ENCODE measurements at regions not wholly inside any gene's neighbourhood (a gene's known extent, or its start where the extent isn't known, plus 50 kb on each side); places are given as distances from the start of the nearest gene placed in this dataset.
A peak's percentile ranks its signal among the peaks of the same experiment; 100 is the strongest.

- FAIRE-seq (no peak), DNase-seq (ENCODE audit: low spot score) (no peak)
These were observed 585.1 kb downstream of the IRX1 start for GRCh38 chr5:4180703-4181102.

- FAIRE-seq (no peak), DNase-seq (ENCODE audit: low spot score) (no peak)
These were observed 586.5 kb downstream of the IRX1 start for GRCh38 chr5:4182144-4182543.

- DNase-seq (ENCODE audit: low spot score) (no peak), FAIRE-seq (peak; percentile 67)
These were observed 589.5 kb downstream of the IRX1 start for GRCh38 chr5:4185127-4185526.

- FAIRE-seq (no peak), DNase-seq (ENCODE audit: low spot score) (no peak)
These were observed 593.1 kb downstream of the IRX1 start for GRCh38 chr5:4188704-4189103.

- DNase-seq (ENCODE audit: low spot score) (no peak), FAIRE-seq (no peak)
These were observed 593.7 kb downstream of the IRX1 start for GRCh38 chr5:4189317-4189716.

GRCh38 chr5:4191041-4191440 lies 595.4 kb downstream of the IRX1 start:
- FAIRE-seq (no peak), DNase-seq (ENCODE audit: low spot score) (no peak)

GRCh38 chr5:4191703-4192102 lies 596.1 kb downstream of the IRX1 start:
- DNase-seq (ENCODE audit: low spot score) (no peak), FAIRE-seq (no peak)

- FAIRE-seq (no peak), DNase-seq (ENCODE audit: low spot score) (no peak)
These were observed 596.5 kb downstream of the IRX1 start for GRCh38 chr5:4192111-4192510.

- FAIRE-seq (no peak), DNase-seq (ENCODE audit: low spot score) (no peak)
These were observed 601.1 kb downstream of the IRX1 start for GRCh38 chr5:4196744-4197143.

GRCh38 chr5:4197151-4197550 lies 601.5 kb downstream of the IRX1 start:
- FAIRE-seq: peak; percentile 27
- no peak for DNase-seq (ENCODE audit: low spot score)

- FAIRE-seq: no peak
- DNase-seq (ENCODE audit: low spot score): no peak
These were observed 602.8 kb downstream of the IRX1 start for GRCh38 chr5:4198461-4198860.

GRCh38 chr5:4199049-4199841 lies 603.6 kb downstream of the IRX1 start:
- FAIRE-seq (no peak), DNase-seq (ENCODE audit: low spot score) (no peak)

GRCh38 chr5:4203146-4203545 lies 607.5 kb downstream of the IRX1 start:
- no peak for FAIRE-seq

GRCh38 chr5:4204276-4205141 lies 608.9 kb downstream of the IRX1 start:
- no peak for FAIRE-seq
- DNase-seq (ENCODE audit: low spot score): no peak

More at GRCh38 chr5:4203146-4203545, 607.5 kb downstream of the IRX1 start:
- no peak for DNase-seq (ENCODE audit: low spot score)

- no peak for FAIRE-seq
- DNase-seq (ENCODE audit: low spot score): no peak
These were observed 609.8 kb downstream of the IRX1 start for GRCh38 chr5:4205398-4205797.

GRCh38 chr5:4206127-4206526 lies 610.5 kb downstream of the IRX1 start:
- no peak for FAIRE-seq
- no peak for DNase-seq (ENCODE audit: low spot score)

- no peak for FAIRE-seq
- DNase-seq (ENCODE audit: low spot score): no peak
These were observed 611.9 kb downstream of the IRX1 start for GRCh38 chr5:4207486-4207885.

GRCh38 chr5:4208537-4208936 lies 612.9 kb downstream of the IRX1 start:
- FAIRE-seq: peak; percentile 83
- no peak for DNase-seq (ENCODE audit: low spot score)

- FAIRE-seq (no peak), DNase-seq (ENCODE audit: low spot score) (no peak)
These were observed 613.4 kb downstream of the IRX1 start for GRCh38 chr5:4208996-4209395.

- FAIRE-seq: no peak
- no peak for DNase-seq (ENCODE audit: low spot score)
These were observed 616.6 kb downstream of the IRX1 start for GRCh38 chr5:4212071-4212739.

GRCh38 chr5:4212981-4213819 lies 617.6 kb downstream of the IRX1 start:
- no peak for DNase-seq (ENCODE audit: low spot score)
- no peak for FAIRE-seq

Measured in urothelium cell line (cell line).